ENCODE measurements at regions not wholly inside any gene's neighbourhood (a gene's known extent, or its start where the extent isn't known, plus 50 kb on each side); places are given as distances from the start of the nearest gene placed in this dataset.
"Not testable (repeated sequence)": the region's sequence is repeated elsewhere in the genome, so short reads cannot be mapped to it uniquely, and the experiment has no call there.

GRCh38 chr18:66894851-66895250 is 291.0 kb upstream of the CDH19 start:
- Mint-ChIP-seq H3K27ac (no peak overlapping the region), H3K4me1 (no peaks in the 10 kb centered on the region), H3K36me3 (no peaks in the 10 kb centered on the region), H3K27me3 (no peaks in the 10 kb centered on the region), H3K4me3 (no peak overlapping the region), H3K9me3 (peaks cover 0 to 4% (median 1%) of the 10 kb centered on the region in 8 donors)
- DNase-seq: no peak
- H3K36me3 ChIP-seq (ENCODE audit: insufficient read depth, low read length): no peaks in the 10 kb centered on the region
- H3K9me3 ChIP-seq (ENCODE audit: control insufficient read depth in 1 of 2, low read length in 2 of 2): no peaks in the 10 kb centered on the region
- H3K27me3 ChIP-seq (ENCODE audit: insufficient read depth, low read length): no peaks in the 10 kb centered on the region
- no peak overlapping the region for H3K27ac ChIP-seq (ENCODE audit: low read depth, low read length)
- POLR2A ChIA-PET (ENCODE audit: partially characterized antibody): no interaction called here
- H3K4me1 ChIP-seq (ENCODE audit: insufficient read depth, low read length): no peaks in the 10 kb centered on the region
- no peak overlapping the region for H3K4me3 ChIP-seq (ENCODE audit: low read length in 2 of 2)
- CTCF ChIA-PET (ENCODE audit: partially characterized antibody): no interaction called here
- intact Hi-C loops (cut with micrococcal nuclease): no loop called here

DNA sequence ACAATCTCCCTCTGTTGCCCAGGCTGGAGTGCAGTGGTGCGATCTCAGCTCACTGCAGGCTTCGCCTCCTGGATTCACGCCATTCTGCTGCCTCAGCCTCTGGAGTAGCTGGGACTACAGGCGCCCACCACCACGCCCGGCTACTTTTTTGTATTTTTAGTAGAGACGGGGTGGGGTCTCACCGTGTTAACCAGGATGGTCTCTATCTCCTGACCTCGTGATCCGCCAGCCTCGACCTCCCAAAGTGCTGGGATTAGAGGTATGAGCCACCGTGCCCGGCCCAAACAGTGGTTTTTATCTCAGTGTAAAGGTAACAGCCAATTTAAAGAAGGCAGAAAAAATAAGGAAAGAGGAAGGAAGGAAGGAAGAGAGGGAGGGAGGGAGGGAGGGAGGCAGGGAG is 288.5 kb upstream of the CDH19 start:
- H3K27ac ChIP-seq (ENCODE audit: low read depth, low read length); H3K36me3 ChIP-seq (ENCODE audit: insufficient read depth, low read length); H3K9me3 ChIP-seq (ENCODE audit: control insufficient read depth in 1 of 2, low read length in 2 of 2); POLR2A ChIA-PET (ENCODE audit: partially characterized antibody); intact Hi-C loops (cut with micrococcal nuclease); H3K36me3 Mint-ChIP-seq; H3K27me3 Mint-ChIP-seq; H3K4me3 ChIP-seq (ENCODE audit: low read length in 2 of 2); CTCF ChIA-PET (ENCODE audit: partially characterized antibody); H3K4me1 ChIP-seq (ENCODE audit: insufficient read depth, low read length); H3K4me1 Mint-ChIP-seq; H3K27ac Mint-ChIP-seq; H3K9me3 Mint-ChIP-seq; H3K27me3 ChIP-seq (ENCODE audit: insufficient read depth, low read length); H3K4me3 Mint-ChIP-seq: not testable (repeated sequence)
- DNase-seq: peak in 1 of 5 donors; percentile 3

DNA sequence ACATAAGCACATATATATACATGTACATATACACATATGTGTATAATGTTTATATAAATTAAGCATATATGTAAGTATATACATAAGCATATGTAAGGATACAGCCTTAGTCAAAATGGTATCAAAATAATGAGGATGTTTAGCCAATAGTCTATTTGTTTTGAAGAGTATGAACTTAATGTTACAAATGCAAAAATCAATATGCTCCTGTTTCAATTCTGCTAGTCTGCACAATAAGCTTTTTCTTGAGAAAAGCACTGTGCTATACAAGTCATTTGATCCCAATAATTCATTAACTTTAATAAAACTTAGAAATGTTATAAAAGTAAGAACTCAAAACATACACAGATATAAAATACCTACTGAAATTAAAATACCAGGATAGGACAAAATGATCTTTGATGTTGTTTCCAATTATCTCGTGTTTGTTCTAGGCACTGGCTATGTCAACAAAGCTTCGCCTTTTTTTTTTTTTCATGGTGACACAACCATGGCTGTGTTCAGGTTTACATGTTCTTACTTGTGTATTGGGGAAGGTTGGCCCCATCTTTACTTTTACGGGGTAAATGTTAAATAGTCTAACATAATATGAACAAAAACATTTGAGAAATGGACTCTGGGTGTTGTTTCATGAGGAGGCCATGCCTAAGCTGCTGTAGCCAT is 271.1 kb upstream of the CDH19 start:
- no peaks in the 10 kb centered on the region for H3K27me3 ChIP-seq (ENCODE audit: insufficient read depth, low read length)
- Mint-ChIP-seq H3K36me3 (no peaks in the 10 kb centered on the region), H3K27ac (no peak overlapping the region), H3K4me1 (no peaks in the 10 kb centered on the region), H3K27me3 (no peaks in the 10 kb centered on the region), H3K9me3 (peaks cover 0 to 2% (median 0%) of the 10 kb centered on the region in 8 donors), H3K4me3 (no peak overlapping the region)
- DNase-seq: no peak
- ChIA-PET CTCF (ENCODE audit: partially characterized antibody) (no interaction called here), POLR2A (ENCODE audit: partially characterized antibody) (no interaction called here)
- H3K4me1 ChIP-seq (ENCODE audit: insufficient read depth, low read length): no peaks in the 10 kb centered on the region
- intact Hi-C loops (cut with micrococcal nuclease): no loop called here
- H3K36me3 ChIP-seq (ENCODE audit: insufficient read depth, low read length): no peaks in the 10 kb centered on the region
- H3K4me3 ChIP-seq (ENCODE audit: low read length in 2 of 2): no peak overlapping the region
- H3K9me3 ChIP-seq (ENCODE audit: control insufficient read depth in 1 of 2, low read length in 2 of 2): no peaks in the 10 kb centered on the region
- no peak overlapping the region for H3K27ac ChIP-seq (ENCODE audit: low read depth, low read length)

DNA sequence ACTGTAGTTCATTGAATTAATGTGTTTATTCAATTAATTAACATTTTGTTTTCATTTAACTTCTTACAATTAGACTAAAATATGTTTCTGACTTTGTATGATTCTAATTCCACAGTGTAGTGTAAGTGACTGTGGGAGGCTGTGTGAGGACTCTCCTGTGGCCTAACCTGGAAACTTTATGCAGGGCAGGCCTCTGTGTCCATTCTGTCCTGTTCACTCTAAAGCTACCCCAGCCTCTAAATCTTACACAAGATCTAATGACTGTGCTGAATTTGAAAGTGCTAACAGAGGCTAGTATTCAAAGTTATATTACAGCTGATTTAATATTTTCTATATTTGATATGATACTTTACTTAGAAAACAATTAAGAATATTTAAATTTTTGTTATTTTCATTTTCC is 270.5 kb upstream of the CDH19 start:
- no peaks in the 10 kb centered on the region for H3K9me3 ChIP-seq (ENCODE audit: control insufficient read depth in 1 of 2, low read length in 2 of 2)
- CTCF ChIA-PET (ENCODE audit: partially characterized antibody): no interaction called here
- no peak overlapping the region for H3K27ac ChIP-seq (ENCODE audit: low read depth, low read length)
- POLR2A ChIA-PET (ENCODE audit: partially characterized antibody): no interaction called here
- H3K9me3 Mint-ChIP-seq: peaks cover 0 to 4% (median 0%) of the 10 kb centered on the region in 8 donors
- H3K27me3 Mint-ChIP-seq: no peaks in the 10 kb centered on the region
- intact Hi-C loops (cut with micrococcal nuclease): no loop called here
- H3K27ac Mint-ChIP-seq: no peak overlapping the region
- H3K4me1 Mint-ChIP-seq: no peaks in the 10 kb centered on the region
- H3K4me3 ChIP-seq (ENCODE audit: low read length in 2 of 2): no peak overlapping the region
- H3K27me3 ChIP-seq (ENCODE audit: insufficient read depth, low read length): no peaks in the 10 kb centered on the region
- no peak for DNase-seq
- no peak overlapping the region for H3K4me3 Mint-ChIP-seq
- H3K36me3 ChIP-seq (ENCODE audit: insufficient read depth, low read length): no peaks in the 10 kb centered on the region
- H3K4me1 ChIP-seq (ENCODE audit: insufficient read depth, low read length): no peaks in the 10 kb centered on the region
- H3K36me3 Mint-ChIP-seq: no peaks in the 10 kb centered on the region

DNA sequence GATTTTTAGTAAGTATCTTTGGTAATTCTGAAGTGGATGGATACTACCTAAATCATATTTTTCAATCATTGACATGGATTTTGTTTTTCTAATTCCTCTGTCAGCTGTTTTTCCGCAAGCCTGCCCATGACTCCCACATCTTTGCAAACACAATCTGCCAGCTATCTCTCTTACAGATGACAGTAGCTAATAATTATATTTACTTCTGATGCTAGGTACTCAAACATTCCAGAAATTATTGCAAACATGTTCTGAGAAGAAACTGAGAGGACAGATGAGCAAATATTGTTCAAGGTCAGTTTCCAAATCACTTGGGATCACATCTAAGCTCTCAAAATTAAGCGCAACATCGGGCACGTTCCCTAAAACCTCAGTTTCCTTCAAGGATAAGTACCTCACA is 270.0 kb upstream of the CDH19 start:
- H3K9me3 Mint-ChIP-seq: peaks cover 0 to 5% (median 0%) of the 10 kb centered on the region in 8 donors
- Histone ChIP-seq H3K27me3 (ENCODE audit: insufficient read depth, low read length) (no peaks in the 10 kb centered on the region), H3K4me1 (ENCODE audit: insufficient read depth, low read length) (no peaks in the 10 kb centered on the region), H3K9me3 (ENCODE audit: control insufficient read depth in 1 of 2, low read length in 2 of 2) (no peaks in the 10 kb centered on the region), H3K36me3 (ENCODE audit: insufficient read depth, low read length) (no peaks in the 10 kb centered on the region), H3K27ac (ENCODE audit: low read depth, low read length) (no peak overlapping the region), H3K4me3 (ENCODE audit: low read length in 2 of 2) (no peak overlapping the region)
- no peaks in the 10 kb centered on the region for H3K27me3 Mint-ChIP-seq
- H3K4me3 Mint-ChIP-seq: no peak overlapping the region
- H3K36me3 Mint-ChIP-seq: no peaks in the 10 kb centered on the region
- H3K4me1 Mint-ChIP-seq: no peaks in the 10 kb centered on the region
- DNase-seq: no peak
- no peak overlapping the region for H3K27ac Mint-ChIP-seq
- ChIA-PET CTCF (ENCODE audit: partially characterized antibody) (no interaction called here), POLR2A (ENCODE audit: partially characterized antibody) (no interaction called here)
- intact Hi-C loops (cut with micrococcal nuclease): no loop called here

GRCh38 chr18:66872277-66872676 is 268.4 kb upstream of the CDH19 start:
- Mint-ChIP-seq H3K4me1 (no peaks in the 10 kb centered on the region), H3K27me3 (no peaks in the 10 kb centered on the region), H3K4me3 (no peak overlapping the region), H3K27ac (no peak overlapping the region), H3K36me3 (no peaks in the 10 kb centered on the region), H3K9me3 (peaks cover 0 to 5% (median 2%) of the 10 kb centered on the region in 8 donors)
- Histone ChIP-seq H3K27ac (ENCODE audit: low read depth, low read length) (no peak overlapping the region), H3K4me1 (ENCODE audit: insufficient read depth, low read length) (no peaks in the 10 kb centered on the region), H3K9me3 (ENCODE audit: control insufficient read depth in 1 of 2, low read length in 2 of 2) (no peaks in the 10 kb centered on the region), H3K36me3 (ENCODE audit: insufficient read depth, low read length) (no peaks in the 10 kb centered on the region), H3K27me3 (ENCODE audit: insufficient read depth, low read length) (no peaks in the 10 kb centered on the region), H3K4me3 (ENCODE audit: low read length in 2 of 2) (no peak overlapping the region)
- ChIA-PET CTCF (ENCODE audit: partially characterized antibody) (no interaction called here), POLR2A (ENCODE audit: partially characterized antibody) (no interaction called here)
- DNase-seq: no peak
- intact Hi-C loops (cut with micrococcal nuclease): no loop called here

- POLR2A ChIA-PET (ENCODE audit: partially characterized antibody): no interaction called here
- Mint-ChIP-seq H3K36me3 (no peaks in the 10 kb centered on the region), H3K27me3 (no peaks in the 10 kb centered on the region)
Measured at GRCh38 chr18:66867653-66868052, 263.8 kb upstream of the CDH19 start.

DNA sequence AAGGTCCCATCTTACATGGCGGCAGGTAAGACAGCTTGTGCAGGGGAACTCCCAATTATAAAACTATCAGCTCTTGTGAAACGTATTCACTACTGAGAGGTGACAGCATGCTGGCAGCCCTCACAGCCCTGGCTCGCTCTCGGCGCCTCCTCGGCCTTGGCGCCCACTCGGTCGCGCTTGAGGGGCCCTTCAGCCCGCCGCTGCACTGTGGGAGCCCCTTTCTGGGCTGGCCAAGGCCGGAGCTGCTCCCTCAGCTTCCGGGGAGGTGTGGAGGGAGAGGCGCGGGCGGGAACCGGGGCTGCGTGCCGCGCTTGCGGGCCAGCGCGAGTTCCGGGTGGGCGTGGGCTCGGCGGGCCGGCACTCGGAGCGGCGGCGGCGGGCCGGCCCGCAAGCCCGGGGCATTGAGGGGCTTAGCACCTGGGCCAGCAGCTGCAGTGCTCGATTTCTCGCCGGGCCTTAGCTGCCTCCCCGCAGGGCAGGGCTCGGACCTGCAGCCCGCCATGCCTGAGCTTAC is 262.6 kb upstream of the CDH19 start:
- H3K27me3 Mint-ChIP-seq; H3K9me3 Mint-ChIP-seq; H3K27me3 ChIP-seq (ENCODE audit: insufficient read depth, low read length); DNase-seq; H3K4me3 ChIP-seq (ENCODE audit: low read length in 2 of 2); intact Hi-C loops (cut with micrococcal nuclease); H3K9me3 ChIP-seq (ENCODE audit: control insufficient read depth in 1 of 2, low read length in 2 of 2); H3K27ac ChIP-seq (ENCODE audit: low read depth, low read length); H3K4me1 ChIP-seq (ENCODE audit: insufficient read depth, low read length); H3K4me3 Mint-ChIP-seq; H3K27ac Mint-ChIP-seq; H3K36me3 Mint-ChIP-seq; POLR2A ChIA-PET (ENCODE audit: partially characterized antibody); H3K4me1 Mint-ChIP-seq; CTCF ChIA-PET (ENCODE audit: partially characterized antibody); H3K36me3 ChIP-seq (ENCODE audit: insufficient read depth, low read length): not testable (repeated sequence)

More at GRCh38 chr18:66867653-66868052, 263.8 kb upstream of the CDH19 start:
- no peak for DNase-seq
- Histone ChIP-seq H3K4me1 (ENCODE audit: insufficient read depth, low read length) (no peaks in the 10 kb centered on the region), H3K27me3 (ENCODE audit: insufficient read depth, low read length) (no peaks in the 10 kb centered on the region), H3K9me3 (ENCODE audit: control insufficient read depth in 1 of 2, low read length in 2 of 2) (no peaks in the 10 kb centered on the region), H3K36me3 (ENCODE audit: insufficient read depth, low read length) (no peaks in the 10 kb centered on the region), H3K27ac (ENCODE audit: low read depth, low read length) (no peak overlapping the region), H3K4me3 (ENCODE audit: low read length in 2 of 2) (no peak overlapping the region)
- intact Hi-C loops (cut with micrococcal nuclease): no loop called here
- Mint-ChIP-seq H3K4me1 (no peaks in the 10 kb centered on the region), H3K4me3 (no peak overlapping the region), H3K27ac (no peak overlapping the region), H3K9me3 (peaks cover 0 to 5% (median under 1%) of the 10 kb centered on the region in 8 donors)
- CTCF ChIA-PET (ENCODE audit: partially characterized antibody): no interaction called here
